A673 (cell line): ENCODE measurements at regions not wholly inside any gene's neighbourhood (a gene's known extent, or its start where the extent isn't known, plus 50 kb on each side); places are given as distances from the start of the nearest gene placed in this dataset.

Experiments
- CTCF ChIP-seq: fragments of 300-800, 200-600 bp; sonication (generic); conservative IDR thresholded peaks from 2 replicates; pipeline ENCODE4 v1.5.1; 2017; ENCODE audit warnings: low read depth, mild to moderate bottlenecking, antibody characterized with exemption, low read length, moderate library complexity, mixed read lengths
- EZH2 ChIP-seq: fragments of 200-600 bp; sonication (generic); IDR thresholded peaks from 2 replicates; pipeline ENCODE4 v1.6.1; 2017; ENCODE audit warnings: borderline replicate concordance, low read depth, mild to moderate bottlenecking, mixed read lengths, antibody characterized with exemption, low read length; ENCODE audit not compliant: poor library complexity, severe bottlenecking

- no peak for TF ChIP-seq CTCF
- no peak for TF ChIP-seq EZH2
These were observed 52.4 kb upstream of the SIX3 start for GRCh38 chr2:44889096-44889495.
